Cerebellar cortex (tissue), 1 donor: ENCODE measurements at regions not wholly inside any gene's neighbourhood (a gene's known extent, or its start where the extent isn't known, plus 50 kb on each side); places are given as distances from the start of the nearest gene placed in this dataset.

Experiments
- DNase-seq: peaks from one replicate; pipeline ENCODE4 v3.0.0-alpha.2; 2015; ENCODE audit warnings: low spot score

DNA sequence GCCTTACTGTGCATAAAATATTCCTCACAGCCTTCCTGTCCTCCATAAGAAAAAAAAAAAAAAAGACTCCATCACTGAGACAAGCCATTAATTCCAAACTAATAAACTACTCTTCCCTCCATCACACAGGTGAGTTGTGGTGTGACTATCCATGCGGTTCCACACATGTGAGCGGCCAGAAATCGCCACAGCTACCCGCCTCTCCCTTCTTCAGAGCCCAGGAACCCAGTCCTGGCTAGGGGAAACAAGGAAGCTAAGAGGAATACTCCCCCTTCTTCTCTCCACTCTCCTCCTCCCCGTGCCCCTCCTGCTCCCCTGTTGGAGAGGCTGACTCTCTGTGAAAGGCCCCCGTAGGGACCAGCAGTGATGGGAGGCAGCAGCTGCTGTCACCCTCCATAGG lies 128.6 kb upstream of the ARID1B start:
- no peak for DNase-seq

- DNase-seq: no peak
Measured at GRCh38 chr6:156647991-156648390, 129.2 kb upstream of the ARID1B start.

DNA sequence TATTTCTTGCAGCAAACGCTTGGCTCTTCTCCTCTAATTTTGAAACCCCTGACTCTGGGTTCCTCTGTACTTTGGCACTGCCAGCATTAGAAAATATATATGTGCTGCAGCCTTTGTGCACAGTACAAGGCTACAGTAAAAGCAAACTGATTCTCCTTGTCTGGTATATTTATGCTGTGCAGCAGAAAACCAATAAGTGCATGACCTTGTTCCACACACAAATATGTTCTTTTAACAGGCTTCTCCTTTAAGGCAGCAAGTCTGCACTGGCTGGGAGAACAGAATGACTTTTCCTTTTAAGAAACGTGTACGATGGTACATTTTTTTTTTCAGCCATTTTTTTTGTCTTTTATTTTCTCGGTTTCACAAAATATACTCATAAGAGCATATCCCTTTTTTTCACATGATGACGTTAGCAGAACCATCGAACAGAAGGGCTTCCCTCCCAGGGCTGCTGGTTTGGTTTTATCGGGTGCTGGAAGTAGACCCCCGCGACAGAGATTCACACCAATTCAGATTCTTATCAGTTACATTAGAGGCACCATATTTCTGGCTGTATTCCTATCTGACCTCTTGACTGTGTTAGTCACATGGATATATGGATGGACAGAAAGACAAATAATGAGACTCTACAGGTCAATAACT lies 129.9 kb upstream of the ARID1B start:
- no peak for DNase-seq

GRCh38 chr6:156646496-156646895 lies 130.7 kb upstream of the ARID1B start:
- no peak for DNase-seq

GRCh38 chr6:156645097-156645496 lies 132.1 kb upstream of the ARID1B start:
- DNase-seq: no peak

GRCh38 chr6:156639009-156639721 lies 138.0 kb upstream of the ARID1B start:
- no peak for DNase-seq

DNA sequence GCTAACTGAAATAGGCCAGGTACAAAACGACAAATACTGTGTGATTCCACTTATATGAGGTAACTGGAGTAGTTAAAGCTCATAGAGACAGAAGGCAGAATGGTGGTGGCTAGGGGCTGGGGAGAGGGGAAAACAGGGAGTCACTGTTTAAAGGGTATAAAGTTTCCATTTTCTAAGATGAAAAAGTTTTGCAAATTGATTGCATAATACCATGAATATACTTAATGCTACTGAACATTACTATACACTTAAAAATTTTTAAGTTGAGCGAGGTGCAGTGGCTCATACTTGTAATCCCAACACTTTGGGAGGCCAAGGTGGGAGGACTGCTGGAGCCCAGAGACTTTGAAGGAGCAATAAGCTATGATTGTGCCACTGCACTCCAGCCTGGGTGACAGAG lies 138.6 kb upstream of the ARID1B start:
- DNase-seq: no peak

DNA sequence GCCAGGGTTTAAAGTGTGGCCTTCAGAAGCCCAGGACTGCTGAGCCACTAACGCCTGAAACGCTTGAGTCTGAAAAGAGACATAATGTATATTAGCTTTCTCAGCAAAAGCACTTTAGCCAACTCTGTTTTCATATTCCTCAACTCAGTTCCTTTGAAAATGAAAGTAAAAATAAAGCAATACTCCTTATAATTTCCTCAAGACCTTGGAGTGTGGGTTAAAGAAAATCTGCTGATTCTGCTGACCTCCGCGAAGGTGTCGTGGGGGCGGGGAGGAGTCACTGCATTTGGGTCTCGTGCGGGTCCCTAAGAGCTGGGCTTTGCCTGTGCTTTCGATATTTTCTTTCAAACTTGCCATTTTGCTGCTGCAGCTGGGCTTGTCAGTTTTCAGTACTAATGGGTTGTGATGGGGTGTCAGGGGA lies 142.2 kb upstream of the ARID1B start:
- DNase-seq: no peak

GRCh38 chr6:156634048-156634447 lies 143.1 kb upstream of the ARID1B start:
- no peak for DNase-seq

GRCh38 chr6:156633291-156633690 lies 143.9 kb upstream of the ARID1B start:
- no peak for DNase-seq

GRCh38 chr6:156630613-156631302 lies 146.4 kb upstream of the ARID1B start:
- no peak for DNase-seq

GRCh38 chr6:156628805-156629204 lies 148.4 kb upstream of the ARID1B start:
- no peak for DNase-seq

- DNase-seq: no peak
Measured at GRCh38 chr6:156627524-156627923, 149.7 kb upstream of the ARID1B start.

GRCh38 chr6:156622185-156622584 lies 155.0 kb upstream of the ARID1B start:
- DNase-seq: no peak

DNA sequence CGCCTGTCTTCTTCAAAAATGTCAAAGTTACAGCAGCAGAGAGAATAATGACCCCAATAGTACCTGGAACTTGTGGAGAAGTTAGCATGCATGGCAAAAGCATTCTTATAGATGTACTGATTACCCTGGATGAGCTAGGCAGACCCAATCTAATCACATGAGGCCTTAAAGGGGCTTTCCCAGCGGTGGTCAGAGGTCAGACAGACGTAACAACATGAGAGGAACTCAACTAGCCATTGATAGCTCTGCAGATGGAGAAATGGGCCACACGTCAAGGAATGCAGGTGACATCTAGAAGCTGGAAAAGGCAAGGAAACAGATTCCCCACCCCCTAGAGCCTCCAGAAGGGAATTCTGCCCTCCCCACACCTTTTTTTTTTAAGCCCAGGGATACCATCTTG lies 156.8 kb upstream of the ARID1B start:
- DNase-seq: no peak

DNA sequence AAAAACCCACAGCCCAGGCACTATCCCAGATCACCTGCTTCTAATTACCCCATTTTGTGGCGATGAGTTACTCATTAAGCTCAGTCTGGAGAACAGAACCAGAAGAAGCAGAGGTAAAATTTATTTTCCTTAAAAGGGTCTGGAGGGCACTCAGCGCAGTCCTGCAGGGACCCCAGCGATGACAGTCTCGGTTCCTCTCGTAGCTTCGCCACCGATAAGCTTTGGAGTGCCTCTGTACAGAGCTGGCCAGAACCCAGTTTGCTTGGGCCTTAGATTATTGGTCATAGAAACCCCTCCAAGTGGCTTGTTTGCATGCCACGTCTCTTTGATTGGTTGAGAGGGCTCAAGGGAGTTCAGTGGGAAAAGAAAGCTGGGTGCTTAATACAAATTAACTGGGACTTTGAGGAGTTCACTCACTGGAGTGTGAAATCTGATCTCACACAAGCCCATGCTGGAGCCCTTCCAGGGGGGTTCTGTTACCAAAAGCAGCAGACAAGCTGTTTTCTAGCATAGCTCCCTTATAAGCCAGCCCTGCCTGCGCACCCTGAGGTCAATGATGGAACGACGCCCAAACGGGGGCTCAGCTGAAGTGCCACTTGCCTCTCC lies 158.5 kb upstream of the ARID1B start:
- no peak for DNase-seq

- no peak for DNase-seq
Measured at GRCh38 chr6:156617941-156618340, 159.2 kb upstream of the ARID1B start.

GRCh38 chr6:156617376-156617775 lies 159.8 kb upstream of the ARID1B start:
- DNase-seq: no peak

- no peak for DNase-seq
Measured at GRCh38 chr6:156616495-156616894, 160.7 kb upstream of the ARID1B start.

DNA sequence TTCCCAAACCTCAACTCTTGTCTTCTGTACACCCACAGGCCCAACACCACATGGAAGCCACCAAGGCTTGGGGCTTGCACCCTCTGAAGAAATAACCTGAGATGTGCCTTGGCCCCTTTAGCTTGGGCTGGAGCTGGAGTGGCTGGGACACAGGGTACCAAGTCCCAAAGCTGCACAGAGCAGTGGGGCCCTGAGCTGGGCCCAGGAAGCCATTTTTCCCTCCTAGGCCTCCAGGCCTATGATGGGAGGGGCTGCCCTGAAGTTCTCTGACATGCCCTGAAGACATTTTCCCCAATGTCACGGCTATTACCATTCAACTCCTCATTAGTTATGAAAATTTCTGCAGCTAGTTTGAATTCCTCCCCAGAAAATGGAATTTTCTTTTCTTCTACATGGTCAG lies 163.2 kb upstream of the ARID1B start:
- no peak for DNase-seq

GRCh38 chr6:156612361-156612760 lies 164.8 kb upstream of the ARID1B start:
- DNase-seq: no peak

DNA sequence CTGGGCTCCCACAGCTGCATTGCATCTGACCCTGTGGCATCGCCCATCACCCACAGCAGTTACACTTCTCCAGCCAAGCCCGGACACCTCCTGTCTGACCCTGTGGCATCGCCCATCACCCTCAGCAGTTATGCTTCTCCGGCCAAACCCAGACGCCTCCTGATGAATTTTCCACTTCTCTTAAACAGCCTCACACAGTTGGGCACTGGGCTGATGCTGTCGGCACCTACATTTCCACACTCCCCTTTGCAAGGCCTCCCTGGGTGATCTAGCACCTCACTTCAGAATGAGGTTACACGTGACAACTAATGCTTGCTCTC lies 175.2 kb upstream of the ARID1B start:
- DNase-seq: no peak
